Osteoblast (primary cell): ENCODE measurements at regions not wholly inside any gene's neighbourhood (a gene's known extent, or its start where the extent isn't known, plus 50 kb on each side); places are given as distances from the start of the nearest gene placed in this dataset.

Experiments
- DNase-seq: peaks from one replicate; pipeline ENCODE4 v3.0.0; 2011; ENCODE audit warnings: low spot score, mixed read lengths; ENCODE audit not compliant: insufficient read length; ENCODE audit errors: missing footprints
- H2AFZ ChIP-seq: 2 replicates; pipeline ENCODE4 v1.6.0; 2011; ENCODE audit warnings: mild to moderate bottlenecking, low read length
- H3K27ac ChIP-seq: 2 replicates; pipeline ENCODE4 v1.5.1; 2011; ENCODE audit warnings: mild to moderate bottlenecking, low read depth, low read length, moderate library complexity
- H3K27me3 ChIP-seq: 2 replicates; pipeline ENCODE4 v1.6.0; 2012; ENCODE audit warnings: mild to moderate bottlenecking, control low read depth, inconsistent platforms, low read length, moderate library complexity; ENCODE audit not compliant: insufficient read depth
- H3K36me3 ChIP-seq: 2 replicates; pipeline ENCODE4 v1.5.1; 2011; ENCODE audit warnings: mild to moderate bottlenecking, low read length, control low read depth, moderate library complexity; ENCODE audit not compliant: insufficient read depth
- H3K4me1 ChIP-seq: 2 replicates; pipeline ENCODE4 v1.5.1; 2011; ENCODE audit warnings: mild to moderate bottlenecking, low read length, control low read depth, moderate library complexity; ENCODE audit not compliant: insufficient read depth
- H3K4me2 ChIP-seq: 2 replicates; pipeline ENCODE4 v1.6.0; 2011; ENCODE audit warnings: mild to moderate bottlenecking, low read length; ENCODE audit not compliant: insufficient read depth
- H3K4me3 ChIP-seq: fragments of 200-600 bp; sonication (generic); 3 replicates; pipeline ENCODE4 v1.5.1; 2012; ENCODE audit warnings: mild to moderate bottlenecking, low read length, inconsistent platforms; ENCODE audit not compliant: insufficient read depth
- H3K79me2 ChIP-seq: 2 replicates; pipeline ENCODE4 v1.6.0; 2012; ENCODE audit warnings: mild to moderate bottlenecking, low read length, control low read depth, inconsistent platforms; ENCODE audit not compliant: insufficient read depth
- H3K9me3 ChIP-seq: 2 replicates; pipeline ENCODE4 v1.5.1; 2011; ENCODE audit warnings: low read depth, low read length, control low read depth
- H4K20me1 ChIP-seq: 2 replicates; pipeline ENCODE4 v1.6.0; 2012; ENCODE audit warnings: mild to moderate bottlenecking, low read length, control low read depth; ENCODE audit not compliant: insufficient read depth
- CTCF ChIP-seq: IDR thresholded peaks from 2 replicates; pipeline ENCODE4 v1.5.1; 2011; ENCODE audit warnings: mild to moderate bottlenecking, low read depth, low read length, moderate library complexity; ENCODE audit errors: extremely low read depth

- no peaks in the 10 kb centered on the region for H3K9me3 ChIP-seq
- no peaks in the 10 kb centered on the region for H3K27me3 ChIP-seq
- H3K79me2 ChIP-seq: no peaks in the 10 kb centered on the region
- peak overlapping the region; percentile 17 for H3K4me2 ChIP-seq
- H4K20me1 ChIP-seq: no peaks in the 10 kb centered on the region
- H3K4me1 ChIP-seq: peaks cover 22% of the 10 kb centered on the region
- H3K36me3 ChIP-seq: no peaks in the 10 kb centered on the region
- no peak for TF ChIP-seq CTCF
- no peak for DNase-seq
- peak overlapping the region; percentile 94 for H3K27ac ChIP-seq
- no peak overlapping the region for H2AFZ ChIP-seq
- no peak overlapping the region for H3K4me3 ChIP-seq
Observed at GRCh38 chr10:10871352-10871751, 146.3 kb upstream of the CELF2 start.

GRCh38 chr10:10872035-10872673 is 145.5 kb upstream of the CELF2 start:
- TF ChIP-seq CTCF: no peak
- peaks cover 22% of the 10 kb centered on the region for H3K4me1 ChIP-seq
- no peaks in the 10 kb centered on the region for H3K9me3 ChIP-seq
- no peaks in the 10 kb centered on the region for H3K27me3 ChIP-seq
- no peak overlapping the region for H3K4me3 ChIP-seq
- H3K36me3 ChIP-seq: no peaks in the 10 kb centered on the region
- no peaks in the 10 kb centered on the region for H3K79me2 ChIP-seq
- DNase-seq: peak; percentile 52
- peak overlapping the region; percentile 47 for H3K4me2 ChIP-seq
- no peaks in the 10 kb centered on the region for H4K20me1 ChIP-seq
- no peak overlapping the region for H2AFZ ChIP-seq
- H3K27ac ChIP-seq: peak overlapping the region; percentile 94

GRCh38 chr10:10872764-10873163 is 144.9 kb upstream of the CELF2 start:
- TF ChIP-seq CTCF: no peak
- Histone ChIP-seq H3K4me2 (peak overlapping the region; percentile 47), H2AFZ (no peak overlapping the region)

GRCh38 chr10:10873289-10873688 is 144.4 kb upstream of the CELF2 start:
- no peaks in the 10 kb centered on the region for H3K36me3 ChIP-seq
- peaks cover 22% of the 10 kb centered on the region for H3K4me1 ChIP-seq
- no peak for DNase-seq

More at GRCh38 chr10:10872764-10873163, 144.9 kb upstream of the CELF2 start:
- peaks cover 22% of the 10 kb centered on the region for H3K4me1 ChIP-seq
- DNase-seq: no peak
- no peaks in the 10 kb centered on the region for H3K9me3 ChIP-seq
- H3K79me2 ChIP-seq: no peaks in the 10 kb centered on the region
- H3K27me3 ChIP-seq: no peaks in the 10 kb centered on the region
- H3K36me3 ChIP-seq: no peaks in the 10 kb centered on the region
- no peak overlapping the region for H3K4me3 ChIP-seq
- H4K20me1 ChIP-seq: no peaks in the 10 kb centered on the region
- peak overlapping the region; percentile 94 for H3K27ac ChIP-seq

More at GRCh38 chr10:10873289-10873688, 144.4 kb upstream of the CELF2 start:
- no peak overlapping the region for H3K4me3 ChIP-seq
- H3K27ac ChIP-seq: peak overlapping the region; percentile 94
- H3K27me3 ChIP-seq: no peaks in the 10 kb centered on the region
- no peaks in the 10 kb centered on the region for H4K20me1 ChIP-seq
- no peak overlapping the region for H3K4me2 ChIP-seq
- no peak for TF ChIP-seq CTCF
- H3K9me3 ChIP-seq: no peaks in the 10 kb centered on the region
- H3K79me2 ChIP-seq: no peaks in the 10 kb centered on the region
- no peak overlapping the region for H2AFZ ChIP-seq
